ENCODE measurements at regions not wholly inside any gene's neighbourhood (a gene's known extent, or its start where the extent isn't known, plus 50 kb on each side); places are given as distances from the start of the nearest gene placed in this dataset.

- H3K4me1 ChIP-seq: no peaks in the 10 kb centered on the region
- no peak for DNase-seq
- H3K9me3 ChIP-seq: no peaks in the 10 kb centered on the region
- no peak overlapping the region for H3K4me3 ChIP-seq
- no peaks in the 10 kb centered on the region for H3K36me3 ChIP-seq
- in situ Hi-C loops (cut with MboI; ENCODE audit: low sequenced_read_pairs in 4 of 4): no loop called here
- intact Hi-C loops (cut with DNase I; ENCODE audit: low total_unique reads): no loop called here
- no peak overlapping the region for H3K27ac ChIP-seq
- TF ChIP-seq POLR2A (IDR thresholded peaks at IDR 0.05): no peak
- TF ChIP-seq, protein P1, sequence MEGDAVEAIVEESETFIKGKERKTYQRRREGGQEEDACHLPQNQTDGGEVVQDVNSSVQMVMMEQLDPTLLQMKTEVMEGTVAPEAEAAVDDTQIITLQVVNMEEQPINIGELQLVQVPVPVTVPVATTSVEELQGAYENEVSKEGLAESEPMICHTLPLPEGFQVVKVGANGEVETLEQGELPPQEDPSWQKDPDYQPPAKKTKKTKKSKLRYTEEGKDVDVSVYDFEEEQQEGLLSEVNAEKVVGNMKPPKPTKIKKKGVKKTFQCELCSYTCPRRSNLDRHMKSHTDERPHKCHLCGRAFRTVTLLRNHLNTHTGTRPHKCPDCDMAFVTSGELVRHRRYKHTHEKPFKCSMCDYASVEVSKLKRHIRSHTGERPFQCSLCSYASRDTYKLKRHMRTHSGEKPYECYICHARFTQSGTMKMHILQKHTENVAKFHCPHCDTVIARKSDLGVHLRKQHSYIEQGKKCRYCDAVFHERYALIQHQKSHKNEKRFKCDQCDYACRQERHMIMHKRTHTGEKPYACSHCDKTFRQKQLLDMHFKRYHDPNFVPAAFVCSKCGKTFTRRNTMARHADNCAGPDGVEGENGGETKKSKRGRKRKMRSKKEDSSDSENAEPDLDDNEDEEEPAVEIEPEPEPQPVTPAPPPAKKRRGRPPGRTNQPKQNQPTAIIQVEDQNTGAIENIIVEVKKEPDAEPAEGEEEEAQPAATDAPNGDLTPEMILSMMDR (IDR thresholded peaks at IDR 0.05 in 4 of 5, conservative IDR thresholded peaks at IDR 0.05 in 1 of 5): no peak
- no peaks in the 10 kb centered on the region for H3K27me3 ChIP-seq
- ATAC-seq: no peak
These were observed 504.3 kb downstream of the RAB28 start for GRCh38 chr4:12979797-12980196.

- no peak overlapping the region for H3K4me3 ChIP-seq
- no peaks in the 10 kb centered on the region for H3K4me1 ChIP-seq
- no peak overlapping the region for H3K27ac ChIP-seq
- no peaks in the 10 kb centered on the region for H3K27me3 ChIP-seq
- intact Hi-C loops (cut with DNase I; ENCODE audit: low total_unique reads): no loop called here
- no peaks in the 10 kb centered on the region for H3K9me3 ChIP-seq
- in situ Hi-C loops (cut with MboI; ENCODE audit: low sequenced_read_pairs in 4 of 4): no loop called here
- ATAC-seq: no peak
- DNase-seq: no peak
- H3K36me3 ChIP-seq: no peaks in the 10 kb centered on the region
- TF ChIP-seq, protein P1 (IDR thresholded peaks at IDR 0.05 in 4 of 5, conservative IDR thresholded peaks at IDR 0.05 in 1 of 5): no peak
- no peak for TF ChIP-seq POLR2A (IDR thresholded peaks at IDR 0.05)
These were observed 505.8 kb downstream of the RAB28 start for GRCh38 chr4:12978310-12978709.

GRCh38 chr4:12975511-12975910 is 508.6 kb downstream of the RAB28 start:
- Histone ChIP-seq H3K36me3 (no peaks in the 10 kb centered on the region), H3K27ac (no peak overlapping the region), H3K9me3 (no peaks in the 10 kb centered on the region), H3K27me3 (no peaks in the 10 kb centered on the region), H3K4me3 (no peak overlapping the region), H3K4me1 (no peaks in the 10 kb centered on the region)
- ATAC-seq (no peak), DNase-seq (no peak)
- TF ChIP-seq, protein P1 (IDR thresholded peaks at IDR 0.05 in 4 of 5, conservative IDR thresholded peaks at IDR 0.05 in 1 of 5): no peak
- no peak for TF ChIP-seq POLR2A (IDR thresholded peaks at IDR 0.05)
- in situ Hi-C loops (cut with MboI; ENCODE audit: low sequenced_read_pairs in 4 of 4) (no loop called here), intact Hi-C loops (cut with DNase I; ENCODE audit: low total_unique reads) (no loop called here)

- intact Hi-C loops (cut with DNase I; ENCODE audit: low total_unique reads) (no loop called here), in situ Hi-C loops (cut with MboI; ENCODE audit: low sequenced_read_pairs in 4 of 4) (no loop called here)
- no peak for TF ChIP-seq POLR2A (IDR thresholded peaks at IDR 0.05)
- TF ChIP-seq, protein P1 (IDR thresholded peaks at IDR 0.05 in 4 of 5, conservative IDR thresholded peaks at IDR 0.05 in 1 of 5): no peak
- DNase-seq: no peak
- H3K27me3 ChIP-seq: no peaks in the 10 kb centered on the region
- ATAC-seq: no peak
- no peak overlapping the region for H3K4me3 ChIP-seq
- no peaks in the 10 kb centered on the region for H3K4me1 ChIP-seq
- no peaks in the 10 kb centered on the region for H3K9me3 ChIP-seq
- no peak overlapping the region for H3K27ac ChIP-seq
- no peaks in the 10 kb centered on the region for H3K36me3 ChIP-seq
These were observed 510.6 kb downstream of the RAB28 start for GRCh38 chr4:12973522-12973921.

GRCh38 chr4:12968345-12968744 is 515.8 kb downstream of the RAB28 start:
- H3K27me3 ChIP-seq: no peaks in the 10 kb centered on the region
- H3K4me3 ChIP-seq: no peak overlapping the region
- in situ Hi-C loops (cut with MboI; ENCODE audit: low sequenced_read_pairs in 4 of 4) (no loop called here), intact Hi-C loops (cut with DNase I; ENCODE audit: low total_unique reads) (no loop called here)
- no peaks in the 10 kb centered on the region for H3K9me3 ChIP-seq
- TF ChIP-seq, protein P1 (IDR thresholded peaks at IDR 0.05 in 4 of 5, conservative IDR thresholded peaks at IDR 0.05 in 1 of 5): no peak
- TF ChIP-seq POLR2A (IDR thresholded peaks at IDR 0.05): no peak
- no peak overlapping the region for H3K27ac ChIP-seq
- no peaks in the 10 kb centered on the region for H3K4me1 ChIP-seq
- ATAC-seq: no peak
- DNase-seq: no peak
- no peaks in the 10 kb centered on the region for H3K36me3 ChIP-seq
